B cell (primary cell): ENCODE measurements at regions not wholly inside any gene's neighbourhood (a gene's known extent, or its start where the extent isn't known, plus 50 kb on each side); places are given as distances from the start of the nearest gene placed in this dataset.

Experiments
- ATAC-seq: fragments of 200-7000 bp; cut with Tn5 transposase; one replicate; pipeline ENCODE4 v1.10.0; 2021; ENCODE audit warnings: low read depth, mild to moderate bottlenecking, moderate number of reproducible peaks, moderate library complexity
- CTCF ChIA-PET: fragments of 350-600 bp; sonication (Branson Sonifier 250); formaldehyde crosslinking; loops from one replicate; lab custom pipeline; 2021; ENCODE audit warnings: antibody characterized with exemption, inconsistent platforms; lab: Charles Lee
- POLR2A ChIA-PET: fragments of 350-600 bp; sonication (Branson Sonifier 250); formaldehyde crosslinking; loops from one replicate; lab custom pipeline; 2021; ENCODE audit warnings: antibody characterized with exemption; lab: Charles Lee
- DNase-seq: peaks from one replicate; pipeline ENCODE4 v3.0.0; 2013
- H2AFZ ChIP-seq: 2 replicates; pipeline ENCODE4 v1.6.1; 2012; ENCODE audit warnings: mild to moderate bottlenecking, low read depth, low read length; ENCODE audit not compliant: insufficient read depth, poor library complexity, severe bottlenecking
- H3K27ac ChIP-seq, 2 donors: 1 replicate in 1 of 2; 2 replicates in 1 of 2; pipeline ENCODE4 v1.5.1; 2012 to 2013; ENCODE audit warnings: low read length in 2 of 2, mild to moderate bottlenecking in 2 of 2, moderate library complexity in 1 of 2
- H3K27me3 ChIP-seq, 4 experiments: fragments of 200-600 bp in 1 of 4; sonication (generic) in 1 of 4; replicated peaks in 1 of 4; 1 replicate in 2 of 4; 2 replicates in 2 of 4; pipeline versions ENCODE4 v1.6.1 to v1.7.0; 2013 to 2016; ENCODE audit warnings: low read length in 3 of 4, mild to moderate bottlenecking in 2 of 4, mixed read lengths in 1 of 4, moderate library complexity in 1 of 4; ENCODE audit not compliant: insufficient read depth in 4 of 4, control insufficient read depth in 3 of 4; ENCODE audit errors: control extremely low read depth in 1 of 4
- H3K36me3 ChIP-seq, 2 experiments: replicated peaks in 1 of 2; 1 replicate in 1 of 2; 2 replicates in 1 of 2; pipeline versions ENCODE4 v1.6.1 to v1.7.1; 2013; ENCODE audit warnings: low read length in 1 of 2; ENCODE audit not compliant: insufficient read depth in 2 of 2, control insufficient read depth in 1 of 2; ENCODE audit errors: control extremely low read depth in 1 of 2, extremely low read depth in 1 of 2
- H3K4me1 ChIP-seq, 2 donors: fragments of 200-600 bp in 1 of 2; sonication (generic) in 1 of 2; 1 replicate in 1 of 2; 2 replicates in 1 of 2; pipeline versions ENCODE4 v1.5.1 to v1.6.1; 2013 to 2017; ENCODE audit warnings: low read length in 2 of 2; ENCODE audit not compliant: control insufficient read depth in 2 of 2, insufficient read depth in 2 of 2
- H3K4me2 ChIP-seq: replicated peaks from 2 replicates; pipeline ENCODE3; 2012; ENCODE audit warnings: mild to moderate bottlenecking, low read depth, low read length; ENCODE audit not compliant: poor library complexity, severe bottlenecking
- H3K4me3 ChIP-seq, 5 experiments: fragments of 200-600 bp in 1 of 5; sonication (generic) in 1 of 5; 1 replicate in 3 of 5; 2 replicates in 2 of 5; pipeline versions ENCODE4 v1.5.1 to v1.7.0; 2011 to 2016; ENCODE audit warnings: low read length in 4 of 5, mild to moderate bottlenecking in 4 of 5, low read depth in 2 of 5, control low read depth in 1 of 5, moderate library complexity in 1 of 5; ENCODE audit not compliant: insufficient read depth in 1 of 5; ENCODE audit errors: control extremely low read depth in 1 of 5, extremely low read depth in 1 of 5
- H3K79me2 ChIP-seq: fragments of 200-600 bp; sonication (generic); one replicate; pipeline ENCODE4 v1.6.0; 2016; ENCODE audit warnings: low read length; ENCODE audit not compliant: control insufficient read depth, insufficient read depth
- H3K9ac ChIP-seq: fragments of 200-600 bp; sonication (generic); 2 replicates; pipeline ENCODE4 v1.6.1; 2017; ENCODE audit warnings: mild to moderate bottlenecking, low read length, moderate library complexity
- H3K9me3 ChIP-seq, 3 donors: one replicate each; pipeline versions ENCODE4 v1.6.1 to v1.7.1; 2013; ENCODE audit warnings: low read length in 2 of 3; ENCODE audit not compliant: control insufficient read depth in 2 of 3, insufficient read depth in 1 of 3; ENCODE audit errors: control extremely low read depth in 1 of 3
- H4K20me1 ChIP-seq: 2 replicates; pipeline ENCODE4 v1.6.0; 2012; ENCODE audit warnings: mild to moderate bottlenecking, low read length; ENCODE audit not compliant: insufficient read depth, control insufficient read depth, poor library complexity, severe bottlenecking
- H3K27ac Mint-ChIP-seq: one replicate; pipeline ENCODE4 v1.8.0; 2021; ENCODE audit warnings: mixed read lengths
- H3K27me3 Mint-ChIP-seq: one replicate; pipeline ENCODE4 v1.8.0; 2021; ENCODE audit warnings: mixed read lengths
- H3K4me1 Mint-ChIP-seq: one replicate; pipeline ENCODE4 v1.8.0; 2021; ENCODE audit warnings: mixed read lengths
- H3K4me3 Mint-ChIP-seq: one replicate; pipeline ENCODE4 v1.8.0; 2021; ENCODE audit warnings: mixed read lengths
- H3K9me3 Mint-ChIP-seq: one replicate; pipeline ENCODE4 v1.8.0; 2022; ENCODE audit warnings: mixed read lengths; ENCODE audit not compliant: insufficient read depth
- EZH2 ChIP-seq: IDR thresholded peaks from 2 replicates; pipeline ENCODE4 v1.6.1; 2012; ENCODE audit warnings: borderline replicate concordance, low read depth, mild to moderate bottlenecking, moderate library complexity, low read length; ENCODE audit not compliant: insufficient read depth, poor library complexity, severe bottlenecking
- WGBS: methylation state at CpG from one replicate; pipeline ENCODE4 v1.1.5; 2013; ENCODE audit warnings: missing lambda C conversion rate; ENCODE audit not compliant: insufficient coverage; 5-methylcytosine and 5-hydroxymethylcytosine counted together
- intact Hi-C: fragments of 100-400 bp; cut with micrococcal nuclease; formaldehyde crosslinking; loops from one replicate; pipeline ENCODE4 v1.10.0; 2022
- TF ChIP-seq, protein P1 (sequence below): fragments of 200-600 bp; IDR thresholded peaks from one replicate; pipeline ENCODE4 v1.8.0; 2022; ENCODE audit warnings: antibody characterized with exemption, mild to moderate bottlenecking

DNA sequence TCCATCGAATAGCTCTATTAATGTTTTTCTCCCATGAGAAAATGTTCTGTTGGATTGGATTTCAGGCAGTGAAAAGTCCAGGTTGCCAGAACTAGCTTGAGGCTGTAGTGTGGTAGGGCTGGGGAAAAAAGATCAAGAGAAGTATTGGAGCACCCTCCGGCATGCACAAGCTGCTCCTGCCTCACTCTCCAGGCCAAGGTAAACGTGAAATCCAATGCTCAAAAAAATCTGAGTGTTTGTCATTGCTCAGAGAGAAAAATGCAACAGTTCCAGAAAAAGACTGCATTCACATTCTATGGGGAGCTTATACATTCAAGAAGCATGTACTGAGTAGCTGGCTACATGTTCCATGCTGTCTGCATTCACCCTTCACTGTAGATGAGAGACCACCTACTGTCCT, 680.9 kb upstream of the TBX3 start:
- no peaks in the 10 kb centered on the region for H4K20me1 ChIP-seq
- H3K4me2 ChIP-seq = no peak overlapping the region
- intact Hi-C loops = no loop called here
- no peak overlapping the region for H3K4me3 Mint-ChIP-seq
- H3K27ac ChIP-seq = no peak overlapping the region
- H3K9me3 Mint-ChIP-seq = no peaks in the 10 kb centered on the region
- ChIA-PET POLR2A (no interaction called here), CTCF (interaction anchor here (0.5 kb wide), 1 partner anchor 13 kb away, joined by 3 read pairs; no protein-coding TSS in a partner anchor)
- H3K4me1 Mint-ChIP-seq = no peaks in the 10 kb centered on the region
- H3K79me2 ChIP-seq = no peaks in the 10 kb centered on the region
- H3K9me3 ChIP-seq = peaks cover 0 to 6% (median 1%) of the 10 kb centered on the region in 3 donors
- DNase-seq (no peak), ATAC-seq (no peak)
- H3K27me3 ChIP-seq = no peaks in the 10 kb centered on the region
- TF ChIP-seq EZH2 = no peak
- TF ChIP-seq, protein P1, sequence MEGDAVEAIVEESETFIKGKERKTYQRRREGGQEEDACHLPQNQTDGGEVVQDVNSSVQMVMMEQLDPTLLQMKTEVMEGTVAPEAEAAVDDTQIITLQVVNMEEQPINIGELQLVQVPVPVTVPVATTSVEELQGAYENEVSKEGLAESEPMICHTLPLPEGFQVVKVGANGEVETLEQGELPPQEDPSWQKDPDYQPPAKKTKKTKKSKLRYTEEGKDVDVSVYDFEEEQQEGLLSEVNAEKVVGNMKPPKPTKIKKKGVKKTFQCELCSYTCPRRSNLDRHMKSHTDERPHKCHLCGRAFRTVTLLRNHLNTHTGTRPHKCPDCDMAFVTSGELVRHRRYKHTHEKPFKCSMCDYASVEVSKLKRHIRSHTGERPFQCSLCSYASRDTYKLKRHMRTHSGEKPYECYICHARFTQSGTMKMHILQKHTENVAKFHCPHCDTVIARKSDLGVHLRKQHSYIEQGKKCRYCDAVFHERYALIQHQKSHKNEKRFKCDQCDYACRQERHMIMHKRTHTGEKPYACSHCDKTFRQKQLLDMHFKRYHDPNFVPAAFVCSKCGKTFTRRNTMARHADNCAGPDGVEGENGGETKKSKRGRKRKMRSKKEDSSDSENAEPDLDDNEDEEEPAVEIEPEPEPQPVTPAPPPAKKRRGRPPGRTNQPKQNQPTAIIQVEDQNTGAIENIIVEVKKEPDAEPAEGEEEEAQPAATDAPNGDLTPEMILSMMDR = no peak
- H3K27me3 Mint-ChIP-seq = peaks cover under 1% of the 10 kb centered on the region
- no peak overlapping the region for H3K4me3 ChIP-seq
- H3K9ac ChIP-seq = no peak overlapping the region
- H3K36me3 ChIP-seq = no peaks in the 10 kb centered on the region
- no peaks in the 10 kb centered on the region for H3K4me1 ChIP-seq
- no peak overlapping the region for H3K27ac Mint-ChIP-seq
- no peak overlapping the region for H2AFZ ChIP-seq
- WGBS = 79% methylated on average over 2 of the region's 3 CpGs

DNA sequence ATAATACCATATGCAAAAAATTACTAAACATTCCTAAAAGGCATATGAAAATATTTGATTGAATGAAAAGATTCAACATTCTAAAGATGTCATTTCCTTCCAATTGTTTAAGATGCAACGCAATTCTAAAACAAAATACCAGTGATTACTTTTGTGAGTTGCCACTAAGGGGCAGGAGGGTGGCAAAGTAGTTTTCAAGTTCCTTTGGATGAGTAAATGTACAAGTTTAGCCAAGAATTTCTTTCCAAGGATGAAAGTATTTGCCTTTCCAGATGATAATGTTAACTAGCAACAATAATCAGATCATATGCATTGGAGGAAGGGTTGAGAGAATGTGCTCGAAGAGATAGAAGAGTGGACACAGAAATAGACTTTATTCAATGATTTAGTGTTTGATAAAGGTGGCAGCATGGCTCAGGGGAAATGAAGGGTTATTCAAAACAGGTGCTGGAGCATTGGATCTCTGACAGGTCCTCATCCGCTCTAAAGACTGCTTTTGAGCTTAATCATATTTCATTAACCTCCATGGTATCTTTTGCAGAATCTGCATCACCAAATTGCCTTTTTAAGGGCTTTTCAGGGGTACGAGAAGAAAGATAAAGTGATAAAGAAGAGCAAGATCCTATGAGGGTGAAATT, 678.5 kb upstream of the TBX3 start:
- intact Hi-C loops = no loop called here
- no peak overlapping the region for H3K4me3 Mint-ChIP-seq
- Histone ChIP-seq H3K79me2 (no peaks in the 10 kb centered on the region), H3K4me1 (no peaks in the 10 kb centered on the region), H3K9ac (no peak overlapping the region), H3K27me3 (no peaks in the 10 kb centered on the region), H4K20me1 (no peaks in the 10 kb centered on the region), H3K4me2 (no peak overlapping the region), H3K4me3 (no peak overlapping the region), H2AFZ (no peak overlapping the region), H3K27ac (no peak overlapping the region), H3K9me3 (peaks cover 0 to 11% (median 0%) of the 10 kb centered on the region in 3 donors), H3K36me3 (no peaks in the 10 kb centered on the region)
- no peaks in the 10 kb centered on the region for H3K9me3 Mint-ChIP-seq
- ATAC-seq = no peak
- H3K27me3 Mint-ChIP-seq = no peaks in the 10 kb centered on the region
- no CpG with 5 or more reads among the region's 4 CpGs for WGBS
- ChIA-PET POLR2A (no interaction called here), CTCF (no interaction called here)
- TF ChIP-seq, protein P1 = no peak
- TF ChIP-seq EZH2 = no peak
- no peaks in the 10 kb centered on the region for H3K4me1 Mint-ChIP-seq
- H3K27ac Mint-ChIP-seq = no peak overlapping the region
- no peak for DNase-seq
